HL-60 (cell line): ENCODE measurements at regions not wholly inside any gene's neighbourhood (a gene's known extent, or its start where the extent isn't known, plus 50 kb on each side); places are given as distances from the start of the nearest gene placed in this dataset.

Source experiments
- TF ChIP-seq, protein P1 (sequence below): IDR thresholded peaks from one replicate; pipeline ENCODE4 v1.5.1; 2011; ENCODE audit warnings: low read length, control low read depth, inconsistent platforms; ENCODE audit not compliant: insufficient read depth
- TF ChIP-seq, protein P2 (sequence below): IDR thresholded peaks from 2 replicates; pipeline ENCODE4 v1.6.1; 2012; ENCODE audit warnings: low read depth; ENCODE audit not compliant: insufficient replicate concordance

DNA sequence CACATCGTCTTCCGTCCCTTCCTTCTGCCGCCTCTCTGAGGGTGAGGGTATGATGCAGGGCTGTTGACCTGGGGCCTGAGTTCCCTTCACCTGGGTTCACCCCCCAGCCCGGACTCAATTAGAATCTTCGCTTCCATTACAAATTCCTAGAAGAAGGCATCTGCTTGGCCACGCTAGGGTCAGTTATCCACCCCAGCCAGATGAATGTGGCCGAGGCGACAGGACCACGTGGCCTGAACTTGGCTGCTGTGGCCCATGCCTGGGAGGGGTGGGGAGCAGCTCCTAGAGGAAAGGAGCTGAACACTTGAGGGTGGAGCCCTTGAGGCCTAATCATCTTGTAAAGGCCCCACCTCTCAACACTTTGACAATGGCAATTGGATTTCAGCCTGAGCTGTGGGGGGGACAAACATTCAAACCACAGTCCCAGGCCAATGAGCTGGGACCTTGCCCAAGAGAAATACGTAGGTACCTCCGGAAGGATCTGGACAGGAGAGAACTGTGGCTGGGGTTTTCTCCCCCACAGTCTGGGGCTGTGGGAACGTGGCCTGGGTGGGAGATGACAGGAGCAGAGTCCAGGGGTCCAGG, 90.6 kb upstream of the ADAMTS2 start:
- TF ChIP-seq, protein P1, sequence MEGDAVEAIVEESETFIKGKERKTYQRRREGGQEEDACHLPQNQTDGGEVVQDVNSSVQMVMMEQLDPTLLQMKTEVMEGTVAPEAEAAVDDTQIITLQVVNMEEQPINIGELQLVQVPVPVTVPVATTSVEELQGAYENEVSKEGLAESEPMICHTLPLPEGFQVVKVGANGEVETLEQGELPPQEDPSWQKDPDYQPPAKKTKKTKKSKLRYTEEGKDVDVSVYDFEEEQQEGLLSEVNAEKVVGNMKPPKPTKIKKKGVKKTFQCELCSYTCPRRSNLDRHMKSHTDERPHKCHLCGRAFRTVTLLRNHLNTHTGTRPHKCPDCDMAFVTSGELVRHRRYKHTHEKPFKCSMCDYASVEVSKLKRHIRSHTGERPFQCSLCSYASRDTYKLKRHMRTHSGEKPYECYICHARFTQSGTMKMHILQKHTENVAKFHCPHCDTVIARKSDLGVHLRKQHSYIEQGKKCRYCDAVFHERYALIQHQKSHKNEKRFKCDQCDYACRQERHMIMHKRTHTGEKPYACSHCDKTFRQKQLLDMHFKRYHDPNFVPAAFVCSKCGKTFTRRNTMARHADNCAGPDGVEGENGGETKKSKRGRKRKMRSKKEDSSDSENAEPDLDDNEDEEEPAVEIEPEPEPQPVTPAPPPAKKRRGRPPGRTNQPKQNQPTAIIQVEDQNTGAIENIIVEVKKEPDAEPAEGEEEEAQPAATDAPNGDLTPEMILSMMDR = no peak
- TF ChIP-seq, protein P2, sequence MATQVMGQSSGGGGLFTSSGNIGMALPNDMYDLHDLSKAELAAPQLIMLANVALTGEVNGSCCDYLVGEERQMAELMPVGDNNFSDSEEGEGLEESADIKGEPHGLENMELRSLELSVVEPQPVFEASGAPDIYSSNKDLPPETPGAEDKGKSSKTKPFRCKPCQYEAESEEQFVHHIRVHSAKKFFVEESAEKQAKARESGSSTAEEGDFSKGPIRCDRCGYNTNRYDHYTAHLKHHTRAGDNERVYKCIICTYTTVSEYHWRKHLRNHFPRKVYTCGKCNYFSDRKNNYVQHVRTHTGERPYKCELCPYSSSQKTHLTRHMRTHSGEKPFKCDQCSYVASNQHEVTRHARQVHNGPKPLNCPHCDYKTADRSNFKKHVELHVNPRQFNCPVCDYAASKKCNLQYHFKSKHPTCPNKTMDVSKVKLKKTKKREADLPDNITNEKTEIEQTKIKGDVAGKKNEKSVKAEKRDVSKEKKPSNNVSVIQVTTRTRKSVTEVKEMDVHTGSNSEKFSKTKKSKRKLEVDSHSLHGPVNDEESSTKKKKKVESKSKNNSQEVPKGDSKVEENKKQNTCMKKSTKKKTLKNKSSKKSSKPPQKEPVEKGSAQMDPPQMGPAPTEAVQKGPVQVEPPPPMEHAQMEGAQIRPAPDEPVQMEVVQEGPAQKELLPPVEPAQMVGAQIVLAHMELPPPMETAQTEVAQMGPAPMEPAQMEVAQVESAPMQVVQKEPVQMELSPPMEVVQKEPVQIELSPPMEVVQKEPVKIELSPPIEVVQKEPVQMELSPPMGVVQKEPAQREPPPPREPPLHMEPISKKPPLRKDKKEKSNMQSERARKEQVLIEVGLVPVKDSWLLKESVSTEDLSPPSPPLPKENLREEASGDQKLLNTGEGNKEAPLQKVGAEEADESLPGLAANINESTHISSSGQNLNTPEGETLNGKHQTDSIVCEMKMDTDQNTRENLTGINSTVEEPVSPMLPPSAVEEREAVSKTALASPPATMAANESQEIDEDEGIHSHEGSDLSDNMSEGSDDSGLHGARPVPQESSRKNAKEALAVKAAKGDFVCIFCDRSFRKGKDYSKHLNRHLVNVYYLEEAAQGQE = no peak
